ENCODE measurements at regions not wholly inside any gene's neighbourhood (a gene's known extent, or its start where the extent isn't known, plus 50 kb on each side); places are given as distances from the start of the nearest gene placed in this dataset.

GRCh38 chr13:105196052-105196451 lies 1339.4 kb downstream of the EFNB2 start:
- TF ChIP-seq JUND (IDR thresholded peaks at IDR 0.05; ENCODE audit: low read length) (no peak), RAD21 (IDR thresholded peaks at IDR 0.05 in 1 of 2, conservative IDR thresholded peaks at IDR 0.05 in 1 of 2; ENCODE audit: low read depth in 2 of 2, low read length in 2 of 2) (0 out of 4 replicates have a peak, but pooled peaks of 1 of the 2 experiments have one; percentile 1)
- no peaks in the 10 kb centered on the region for H4K20me1 ChIP-seq (replicated peaks in 1 of 2; ENCODE audit: control insufficient read depth in 1 of 2, insufficient read depth in 2 of 2, low read length in 2 of 2)
- no peak overlapping the region for H2BK5ac ChIP-seq (ENCODE audit: low read depth, low read length)
- H2BK15ac ChIP-seq (ENCODE audit: low read length): no peak overlapping the region
- H3K27me3 ChIP-seq (replicated peaks in 1 of 4; ENCODE audit: control insufficient read depth in 3 of 4, extremely low read depth in 1 of 4, insufficient read depth in 3 of 4, low read length in 3 of 4): no peaks in the 10 kb centered on the region
- H2AK5ac ChIP-seq (ENCODE audit: low read depth, low read length): no peak overlapping the region
- no peak for DNase-seq (ENCODE audit: low read depth in 1 of 2, low spot score in 2 of 2)
- no peak overlapping the region for H4K91ac ChIP-seq (replicated peaks; ENCODE audit: insufficient read length, low read length)
- H3K36me3 ChIP-seq (ENCODE audit: control insufficient read depth in 2 of 4, insufficient read depth in 4 of 4, low read length in 3 of 4): no peaks in the 10 kb centered on the region
- ChIA-PET POLR2A (ENCODE audit: partially characterized antibody) (no interaction called here), CTCF (ENCODE audit: partially characterized antibody) (no interaction called here)
- H3K56ac ChIP-seq (replicated peaks; ENCODE audit: insufficient read length, low read depth, low read length): no peak overlapping the region
- H3K4me1 ChIP-seq (replicated peaks in 1 of 4; ENCODE audit: control insufficient read depth in 3 of 4, insufficient read depth in 4 of 4, low read length in 3 of 4): no peaks in the 10 kb centered on the region
- WGBS, 2 experiments (ENCODE audit: extremely low coverage in 1 of 2, insufficient coverage in 1 of 2, insufficient read length in 1 of 2, insufficient replicate concordance in 2 of 2, low coverage in 1 of 2, low lambda C conversion rate in 2 of 2, missing lambda C conversion rate in 1 of 2): 91% methylated on average over 5 of the region's 5 CpGs; no CpG with 5 or more reads in 1 of the 2 experiments
- H2BK120ac ChIP-seq (replicated peaks; ENCODE audit: low read depth, low read length): no peak overlapping the region
- H3K14ac ChIP-seq (ENCODE audit: insufficient read length): no peak overlapping the region
- H3K4me3 ChIP-seq (ENCODE audit: extremely low read depth in 1 of 4, insufficient read depth in 2 of 4, low read depth in 3 of 4, low read length in 4 of 4): no peak overlapping the region
- no peaks in the 10 kb centered on the region for H3K79me1 ChIP-seq (ENCODE audit: low read depth, low read length)
- no peak overlapping the region for H4K8ac ChIP-seq (ENCODE audit: extremely low read depth, insufficient read depth, low read length)
- no peak overlapping the region for H3K4me2 ChIP-seq (ENCODE audit: insufficient read depth in 1 of 2, low read depth in 2 of 2, low read length in 2 of 2)
- no peak for FAIRE-seq
- H3K23me2 ChIP-seq (ENCODE audit: low read depth, low read length): no peaks in the 10 kb centered on the region
- H3K18ac ChIP-seq (ENCODE audit: extremely low read depth, low read length): no peak overlapping the region
- no peak overlapping the region for H2AFZ ChIP-seq (ENCODE audit: low read length)
- H3K23ac ChIP-seq (ENCODE audit: insufficient read length): no peak overlapping the region
- H2BK20ac ChIP-seq (ENCODE audit: low read length): no peak overlapping the region
- no peak overlapping the region for H3K27ac ChIP-seq (ENCODE audit: low read depth, low read length)
- no peak overlapping the region for H4K5ac ChIP-seq (ENCODE audit: insufficient read length, low read depth, low read length)
- H3K4ac ChIP-seq (replicated peaks; ENCODE audit: insufficient read length, low read depth, low read length): no peak overlapping the region
- no peaks in the 10 kb centered on the region for H3K79me2 ChIP-seq (ENCODE audit: control insufficient read depth in 1 of 2, insufficient read depth in 2 of 2, low read length in 2 of 2)
- H3K9me3 ChIP-seq (ENCODE audit: insufficient read depth in 2 of 2, low read depth in 1 of 2, low read length in 1 of 2): no peaks in the 10 kb centered on the region
- no peak overlapping the region for H2BK12ac ChIP-seq (ENCODE audit: low read depth, low read length)
- H3K9ac ChIP-seq (replicated peaks in 1 of 4; ENCODE audit: extremely low read depth in 1 of 4, low read depth in 3 of 4, low read length in 3 of 4): no peak overlapping the region
